Muscle layer of duodenum (tissue), 2 donors: ENCODE measurements at regions not wholly inside any gene's neighbourhood (a gene's known extent, or its start where the extent isn't known, plus 50 kb on each side); places are given as distances from the start of the nearest gene placed in this dataset.

Experiments used
- H3K27ac ChIP-seq: one replicate; pipeline ENCODE4 v1.7.0; 2013; ENCODE audit warnings: mild to moderate bottlenecking, low read length
- H3K27me3 ChIP-seq: one replicate; pipeline ENCODE4 v1.7.0; 2013; ENCODE audit warnings: low read depth, mild to moderate bottlenecking, control low read depth, low read length
- H3K36me3 ChIP-seq, 2 donors: one replicate each; pipeline ENCODE4 v1.7.0; 2013; ENCODE audit warnings: low read length in 2 of 2, control low read depth in 1 of 2, mild to moderate bottlenecking in 1 of 2; ENCODE audit not compliant: insufficient read depth in 2 of 2, control insufficient read depth in 1 of 2
- H3K4me1 ChIP-seq, 2 donors: one replicate each; pipeline ENCODE4 v1.7.0; 2013; ENCODE audit warnings: low read length in 2 of 2, mild to moderate bottlenecking in 2 of 2, control low read depth in 1 of 2, moderate library complexity in 1 of 2; ENCODE audit not compliant: insufficient read depth in 2 of 2, control insufficient read depth in 1 of 2
- H3K4me3 ChIP-seq, 2 donors: one replicate each; pipeline ENCODE4 v1.7.0; 2013; ENCODE audit warnings: low read length in 2 of 2, low read depth in 1 of 2, mild to moderate bottlenecking in 1 of 2
- H3K9me3 ChIP-seq, 2 donors: one replicate each; pipeline ENCODE4 v1.7.0; 2013; ENCODE audit warnings: low read length in 2 of 2, control low read depth in 1 of 2, mild to moderate bottlenecking in 1 of 2; ENCODE audit not compliant: control insufficient read depth in 1 of 2
- donor health status: healthy.

DNA sequence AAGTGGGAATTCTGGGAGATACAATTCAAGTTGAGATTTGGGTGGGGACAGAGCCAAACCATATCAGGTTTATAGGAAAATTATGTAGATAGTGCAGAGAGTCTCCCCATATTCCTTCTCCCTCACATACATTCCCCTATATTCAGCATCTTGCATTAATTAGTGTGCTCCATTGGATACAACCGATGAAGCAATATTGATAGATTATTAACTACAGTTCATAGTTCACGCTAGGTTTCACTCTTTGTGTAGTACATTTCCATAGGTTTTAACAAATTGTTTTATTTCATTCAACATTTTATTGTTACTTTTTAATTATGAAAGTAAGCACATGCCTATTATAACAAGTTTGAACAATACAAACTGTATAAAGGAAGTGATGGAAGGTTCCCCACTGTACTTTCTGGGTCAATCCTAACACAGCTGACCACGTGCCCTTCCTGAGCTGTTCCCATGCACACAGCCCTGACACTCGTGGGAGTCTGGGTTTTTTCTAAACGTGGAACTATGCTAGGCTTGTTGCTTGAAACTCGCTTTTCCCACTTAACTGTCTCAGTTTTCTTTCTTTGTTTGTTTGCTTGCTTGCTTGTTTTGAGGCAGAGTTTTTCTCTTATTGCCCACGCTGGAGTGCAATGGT, 116.8 kb upstream of the TMPRSS2 start:
- Histone ChIP-seq H3K4me3 (no peak overlapping the region), H3K9me3 (no peaks in the 10 kb centered on the region), H3K27me3 (no peaks in the 10 kb centered on the region), H3K36me3 (no peaks in the 10 kb centered on the region), H3K4me1 (no peaks in the 10 kb centered on the region), H3K27ac (no peak overlapping the region)

DNA sequence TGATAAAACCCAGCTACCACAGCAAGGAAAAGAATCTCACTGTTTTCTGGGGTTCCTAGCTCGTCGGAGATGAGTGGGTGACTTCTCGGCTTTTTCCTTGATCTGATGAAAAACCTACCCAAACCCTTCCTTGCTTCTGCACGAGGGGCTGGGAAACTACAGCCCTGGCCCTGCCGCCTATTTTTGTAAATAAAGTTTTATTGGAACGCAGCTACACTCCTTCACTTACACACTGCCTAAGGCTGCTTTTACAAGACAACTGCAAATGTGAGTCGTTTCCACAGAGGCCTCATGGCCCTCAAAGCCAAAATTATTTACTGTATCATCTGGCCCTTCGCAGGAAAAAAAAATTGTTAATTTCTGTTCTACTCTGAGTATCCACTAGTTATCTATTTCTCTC, 116.0 kb upstream of the TMPRSS2 start:
- Histone ChIP-seq H3K4me1 (no peaks in the 10 kb centered on the region), H3K36me3 (no peaks in the 10 kb centered on the region), H3K27ac (no peak overlapping the region), H3K9me3 (no peaks in the 10 kb centered on the region), H3K27me3 (no peaks in the 10 kb centered on the region), H3K4me3 (no peak overlapping the region)

DNA sequence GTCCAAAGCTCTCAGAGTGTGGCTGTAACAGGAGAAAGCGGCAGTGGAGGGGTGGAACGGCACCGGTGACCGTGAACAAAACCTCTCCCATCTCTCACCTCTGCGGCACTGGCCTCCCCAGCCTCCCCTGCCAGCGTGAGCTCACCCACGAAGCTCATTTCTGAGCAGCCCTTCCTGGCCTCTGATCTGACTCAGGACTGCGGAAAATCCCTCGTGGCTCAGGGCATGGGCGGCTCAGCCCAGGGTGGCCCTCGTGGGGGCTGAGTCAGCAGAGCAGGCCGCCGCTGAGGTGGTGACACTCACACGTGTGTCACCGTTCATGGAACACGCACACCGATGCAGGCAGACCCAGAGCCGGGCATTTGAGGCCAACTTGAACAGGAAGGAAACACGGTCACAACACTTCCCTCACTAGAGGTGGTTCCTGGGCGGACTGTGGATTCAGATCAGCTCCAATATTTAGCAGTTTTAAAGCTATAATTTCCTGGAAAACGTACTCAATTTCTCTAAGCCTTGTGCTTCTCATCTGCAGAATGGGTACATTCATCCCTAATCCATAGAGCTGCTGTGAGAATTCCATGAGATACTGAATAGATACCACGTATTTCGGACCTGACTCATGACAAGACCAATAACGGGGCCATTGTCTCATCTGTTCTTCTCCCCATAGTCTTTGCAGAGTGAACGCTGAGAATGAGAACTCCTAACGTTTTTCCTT, 115.0 kb upstream of the TMPRSS2 start:
- Histone ChIP-seq H3K4me1 (no peaks in the 10 kb centered on the region), H3K9me3 (no peaks in the 10 kb centered on the region), H3K27me3 (no peaks in the 10 kb centered on the region), H3K4me3 (no peak overlapping the region), H3K36me3 (no peaks in the 10 kb centered on the region), H3K27ac (no peak overlapping the region)

DNA sequence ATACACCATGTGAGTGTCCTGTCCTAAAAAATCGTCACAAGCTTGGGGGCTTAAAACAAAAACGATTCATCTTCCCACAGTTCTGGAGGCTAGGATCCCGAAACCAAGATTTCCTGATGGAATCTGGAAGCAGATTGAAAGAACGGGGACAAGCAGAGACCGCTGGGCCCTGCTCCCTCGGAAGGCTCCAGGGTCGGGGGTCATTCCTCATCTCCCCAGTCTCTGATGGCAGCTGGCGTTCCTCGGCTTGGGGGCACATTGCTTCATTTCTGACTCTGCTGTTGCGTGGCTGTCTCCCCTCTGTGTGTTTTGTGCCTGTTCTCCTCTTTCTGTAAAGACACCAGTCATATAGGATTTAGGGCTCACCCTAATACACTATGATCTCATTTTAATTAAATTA, 114.2 kb upstream of the TMPRSS2 start:
- no peak overlapping the region for H3K4me3 ChIP-seq
- no peaks in the 10 kb centered on the region for H3K9me3 ChIP-seq
- H3K36me3 ChIP-seq = no peaks in the 10 kb centered on the region
- H3K27ac ChIP-seq = no peak overlapping the region
- H3K27me3 ChIP-seq = no peaks in the 10 kb centered on the region
- H3K4me1 ChIP-seq = no peaks in the 10 kb centered on the region

DNA sequence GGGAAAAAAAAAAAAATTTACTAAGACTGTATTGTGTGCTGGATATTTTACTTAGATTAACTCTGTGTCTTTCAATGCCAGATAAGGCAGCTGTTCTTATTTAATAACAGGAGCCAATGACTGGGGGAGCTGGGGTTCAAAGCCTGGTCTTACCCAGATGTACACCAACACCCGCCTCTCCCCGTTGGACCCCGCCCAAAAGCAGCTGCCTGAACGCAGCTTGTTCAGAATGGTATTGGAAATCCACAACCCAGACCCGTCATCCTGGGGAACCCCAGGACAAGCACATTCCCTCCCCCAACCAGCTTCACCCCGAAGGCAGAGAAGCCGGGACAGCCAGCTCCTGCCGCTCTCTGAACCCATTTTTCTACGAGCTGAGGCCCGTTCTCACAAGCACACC, 113.6 kb upstream of the TMPRSS2 start:
- H3K27me3 ChIP-seq = no peaks in the 10 kb centered on the region
- H3K36me3 ChIP-seq = no peaks in the 10 kb centered on the region
- H3K4me1 ChIP-seq = no peaks in the 10 kb centered on the region
- H3K4me3 ChIP-seq = no peak overlapping the region
- H3K9me3 ChIP-seq = no peaks in the 10 kb centered on the region
- no peak overlapping the region for H3K27ac ChIP-seq

DNA sequence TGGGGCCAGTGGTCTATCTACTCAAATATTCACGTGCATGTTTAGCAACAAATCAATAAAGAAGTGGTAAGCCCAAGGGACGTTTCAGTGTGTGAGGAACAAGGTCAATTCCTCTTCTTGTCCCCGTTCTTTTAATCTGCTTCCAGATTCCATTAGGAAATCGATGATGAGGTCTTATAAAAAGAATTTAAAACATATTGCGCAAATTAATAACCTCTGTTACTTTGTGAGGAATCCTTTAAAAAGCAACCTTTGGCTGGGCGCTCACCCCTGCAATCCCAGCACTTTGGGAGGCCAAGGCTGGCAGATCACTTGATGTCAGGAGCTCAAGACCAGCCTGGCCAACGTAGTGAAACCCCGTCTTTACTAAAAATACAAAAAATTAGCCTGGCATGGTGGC, 113.0 kb upstream of the TMPRSS2 start:
- Histone ChIP-seq H3K4me1 (peaks cover 0 to 4% of the 10 kb centered on the region in 2 donors), H3K9me3 (no peaks in the 10 kb centered on the region), H3K36me3 (peaks cover 0 to 2% of the 10 kb centered on the region in 2 donors), H3K27ac (no peak overlapping the region), H3K27me3 (no peaks in the 10 kb centered on the region), H3K4me3 (no peak overlapping the region)

DNA sequence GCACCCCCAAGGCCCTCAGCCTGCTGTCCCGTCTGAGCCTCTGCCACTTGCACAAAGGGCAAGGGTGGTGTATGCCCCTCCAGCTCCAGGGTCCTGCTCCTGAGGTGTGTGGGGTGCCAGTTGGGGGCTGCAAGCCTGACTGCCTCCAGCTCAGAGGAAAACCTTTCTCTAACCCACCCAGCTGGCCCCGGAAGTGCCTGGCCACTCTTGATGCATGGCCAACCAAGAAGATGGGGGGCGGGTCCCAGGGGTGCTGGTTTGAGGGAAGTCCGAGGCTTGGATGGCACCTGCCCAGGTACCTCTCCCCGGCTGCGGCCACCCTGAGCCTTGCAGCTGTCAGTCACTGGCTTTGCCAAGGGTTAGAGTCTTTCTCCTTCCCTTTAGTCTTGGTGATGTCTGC, 112.6 kb upstream of the TMPRSS2 start:
- H3K27me3 ChIP-seq = no peaks in the 10 kb centered on the region
- H3K4me3 ChIP-seq = no peak overlapping the region
- H3K27ac ChIP-seq = no peak overlapping the region

DNA sequence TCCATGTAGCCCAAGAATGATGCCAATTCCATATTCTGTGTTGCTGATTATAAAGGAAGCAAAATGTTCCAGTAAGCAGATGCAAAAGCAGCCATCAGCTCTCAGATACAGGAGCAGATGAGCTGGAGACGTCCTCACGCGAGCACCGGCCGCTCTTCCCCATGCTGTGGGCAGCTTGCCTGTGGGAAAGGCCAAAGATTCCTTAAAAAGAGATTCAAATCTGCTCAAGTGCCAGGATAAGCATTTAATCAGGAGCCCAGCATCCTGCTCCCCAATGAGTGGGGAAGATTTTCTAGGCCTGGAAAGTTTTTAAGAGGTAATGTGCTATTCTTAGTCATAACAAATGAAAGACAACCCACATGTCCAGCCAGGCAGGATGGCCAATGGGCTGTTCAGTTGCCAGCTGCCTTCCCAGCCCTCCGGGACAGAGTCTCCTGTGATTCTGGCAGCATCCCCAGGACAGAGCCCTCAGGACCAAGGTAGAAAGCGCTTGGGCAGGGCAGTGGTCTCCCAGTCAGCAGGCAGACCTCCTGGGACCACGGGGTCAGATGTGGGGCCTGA, 108.2 kb upstream of the TMPRSS2 start:
- peaks cover 7 to 13% of the 10 kb centered on the region in 2 donors for H3K4me1 ChIP-seq
- no peaks in the 10 kb centered on the region for H3K27me3 ChIP-seq
- H3K36me3 ChIP-seq = peaks cover 0 to 4% of the 10 kb centered on the region in 2 donors
- no peaks in the 10 kb centered on the region for H3K9me3 ChIP-seq
- no peak overlapping the region for H3K27ac ChIP-seq
- no peak overlapping the region for H3K4me3 ChIP-seq

More for the DNA sequence above, 112.6 kb upstream of the TMPRSS2 start:
- Histone ChIP-seq H3K9me3 (no peaks in the 10 kb centered on the region), H3K36me3 (peaks cover 0 to 4% of the 10 kb centered on the region in 2 donors), H3K4me1 (peaks cover 0 to 6% of the 10 kb centered on the region in 2 donors)

DNA sequence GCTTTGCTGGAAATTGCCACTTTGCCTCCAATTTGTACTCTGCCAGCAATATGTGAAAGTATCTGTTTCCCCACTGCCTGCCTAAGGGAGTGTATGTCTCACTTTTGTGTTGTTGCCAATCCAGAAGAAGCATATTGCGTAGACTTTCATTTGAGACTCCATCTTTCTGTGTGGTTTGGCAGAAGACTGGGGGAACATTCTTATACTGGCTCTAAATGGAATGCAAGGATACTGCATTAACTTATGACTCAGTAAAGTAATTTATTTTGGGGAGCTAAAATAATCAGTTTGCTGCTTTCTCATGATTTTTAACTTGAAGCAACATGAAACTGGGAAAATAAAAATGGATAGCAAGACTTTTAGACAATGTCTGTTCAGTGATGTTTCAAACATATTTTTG, 107.7 kb upstream of the TMPRSS2 start:
- H3K27me3 ChIP-seq = no peaks in the 10 kb centered on the region
- H3K9me3 ChIP-seq = no peaks in the 10 kb centered on the region
- H3K4me1 ChIP-seq = peaks cover 7 to 13% of the 10 kb centered on the region in 2 donors
- no peak overlapping the region for H3K4me3 ChIP-seq
- H3K36me3 ChIP-seq = peaks cover 0 to 4% of the 10 kb centered on the region in 2 donors
- no peak overlapping the region for H3K27ac ChIP-seq

DNA sequence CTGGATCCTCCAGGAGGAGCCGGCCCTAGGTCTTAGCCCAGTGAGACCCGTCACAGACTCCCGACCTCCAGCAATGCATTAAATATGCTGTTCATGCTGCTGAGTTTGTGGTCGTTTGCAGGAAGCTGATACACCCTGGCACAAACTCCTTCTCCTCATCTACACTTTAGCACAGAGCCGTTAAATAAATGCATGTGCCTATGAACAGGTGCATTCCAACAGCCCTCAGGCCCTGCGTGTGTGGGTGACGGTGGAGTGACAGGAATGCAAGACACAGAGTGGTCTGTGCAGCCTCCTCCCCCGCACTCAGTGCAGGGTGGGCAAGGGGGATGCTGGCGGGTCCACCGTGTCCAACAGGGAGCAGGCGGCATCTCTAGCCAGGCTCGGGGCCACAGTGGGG, 106.6 kb upstream of the TMPRSS2 start:
- Histone ChIP-seq H3K4me3 (no peak overlapping the region), H3K27me3 (no peaks in the 10 kb centered on the region), H3K36me3 (peaks cover 0 to 4% of the 10 kb centered on the region in 2 donors), H3K27ac (no peak overlapping the region), H3K9me3 (no peaks in the 10 kb centered on the region), H3K4me1 (peaks cover 7 to 13% of the 10 kb centered on the region in 2 donors)

DNA sequence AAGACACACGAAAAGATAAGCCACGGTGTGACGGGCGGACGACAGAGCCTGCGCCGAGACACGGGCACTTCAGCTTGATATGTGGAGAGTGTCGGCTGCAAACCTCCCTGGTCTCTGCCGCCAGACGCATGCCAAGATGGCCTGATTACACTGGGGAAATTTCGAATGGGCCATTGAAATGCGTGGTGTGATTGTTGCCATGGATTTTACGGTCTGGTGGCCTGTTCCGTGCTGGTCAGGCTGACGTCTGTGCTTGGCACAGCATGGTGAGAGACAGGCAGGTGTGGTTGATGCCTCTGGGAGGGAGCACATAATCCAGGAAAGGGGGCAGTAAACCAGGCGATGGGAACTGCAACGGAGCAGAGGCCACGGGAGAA, 105.6 kb upstream of the TMPRSS2 start:
- Histone ChIP-seq H3K4me3 (no peak overlapping the region), H3K4me1 (peaks cover 7 to 13% of the 10 kb centered on the region in 2 donors), H3K27me3 (no peaks in the 10 kb centered on the region), H3K27ac (no peak overlapping the region), H3K36me3 (peaks cover 0 to 4% of the 10 kb centered on the region in 2 donors), H3K9me3 (no peaks in the 10 kb centered on the region)
